CD8-positive, alpha-beta memory T cell (primary cell): ENCODE measurements at regions not wholly inside any gene's neighbourhood (a gene's known extent, or its start where the extent isn't known, plus 50 kb on each side); places are given as distances from the start of the nearest gene placed in this dataset.
A peak's percentile ranks its signal among the peaks of the same experiment; 100 is the strongest.

Source experiments
- CTCF ChIA-PET: fragments of 350-600 bp; sonication (Branson Sonifier 250); formaldehyde crosslinking; loops from one replicate; lab custom pipeline; 2021; ENCODE audit warnings: antibody characterized with exemption; lab: Charles Lee
- POLR2A ChIA-PET: fragments of 350-600 bp; sonication (Branson Sonifier 250); formaldehyde crosslinking; loops from one replicate; lab custom pipeline; 2021; ENCODE audit warnings: antibody characterized with exemption; lab: Charles Lee
- DNase-seq, 5 donors: peaks; one replicate each; pipeline versions ENCODE4 v3.0.0 to v3.0.0-alpha.2; 2020 to 2022; ENCODE audit warnings: mixed read lengths in 1 of 5
- H3K27ac ChIP-seq: one replicate; pipeline ENCODE4 v1.7.0; 2013; ENCODE audit warnings: low read depth, mild to moderate bottlenecking, low read length, moderate library complexity
- H3K27me3 ChIP-seq: 2 replicates; pipeline ENCODE4 v1.7.0; 2013; ENCODE audit warnings: low read length, mild to moderate bottlenecking; ENCODE audit not compliant: insufficient read depth, poor library complexity, severe bottlenecking
- H3K36me3 ChIP-seq: 2 replicates; pipeline ENCODE4 v1.7.0; 2013; ENCODE audit warnings: mild to moderate bottlenecking, low read length, moderate library complexity; ENCODE audit not compliant: insufficient read depth
- H3K4me1 ChIP-seq: 2 replicates; pipeline ENCODE4 v1.7.0; 2013; ENCODE audit warnings: mild to moderate bottlenecking, low read length, moderate library complexity; ENCODE audit not compliant: insufficient read depth
- H3K4me3 ChIP-seq: 2 replicates; pipeline ENCODE4 v1.7.0; 2013; ENCODE audit warnings: mild to moderate bottlenecking, low read length
- H3K9me3 ChIP-seq: 2 replicates; pipeline ENCODE4 v1.7.0; 2013; ENCODE audit warnings: mild to moderate bottlenecking, low read length
- H3K27ac Mint-ChIP-seq, 8 donors: one replicate each; pipeline ENCODE4 v1.8.0; 2020 to 2021; ENCODE audit warnings: mixed read lengths in 8 of 8, mild to moderate bottlenecking in 6 of 8, inconsistent platforms in 3 of 8, moderate library complexity in 3 of 8
- H3K27me3 Mint-ChIP-seq, 2 donors: one replicate each; pipeline ENCODE4 v1.8.0; 2020 to 2021; ENCODE audit warnings: mixed read lengths in 2 of 2, mild to moderate bottlenecking in 1 of 2, moderate library complexity in 1 of 2
- H3K36me3 Mint-ChIP-seq, 3 donors: one replicate each; pipeline ENCODE4 v1.8.0; 2020 to 2021; ENCODE audit warnings: mixed read lengths in 3 of 3, inconsistent platforms in 1 of 3, mild to moderate bottlenecking in 1 of 3
- H3K4me1 Mint-ChIP-seq, 3 donors: one replicate each; pipeline ENCODE4 v1.8.0; 2020 to 2021; ENCODE audit warnings: mixed read lengths in 3 of 3, inconsistent platforms in 1 of 3, mild to moderate bottlenecking in 1 of 3
- H3K4me3 Mint-ChIP-seq, 7 donors: one replicate each; pipeline ENCODE4 v1.8.0; 2020 to 2021; ENCODE audit warnings: mixed read lengths in 7 of 7, mild to moderate bottlenecking in 6 of 7, moderate library complexity in 4 of 7, inconsistent platforms in 2 of 7
- H3K9me3 Mint-ChIP-seq, 5 donors: one replicate each; pipeline ENCODE4 v1.8.0; 2020 to 2022; ENCODE audit warnings: mixed read lengths in 5 of 5, mild to moderate bottlenecking in 3 of 5, moderate library complexity in 2 of 5, inconsistent platforms in 1 of 5

- no peaks in the 10 kb centered on the region for H3K4me1 ChIP-seq
- POLR2A ChIA-PET = no interaction called here
- Mint-ChIP-seq H3K9me3 (peaks cover 20 to 53% (median 24%) of the 10 kb centered on the region in 5 donors), H3K36me3 (peaks cover 0 to 1% (median 0%) of the 10 kb centered on the region in 3 donors), H3K4me1 (no peaks in the 10 kb centered on the region), H3K27ac (no peak overlapping the region), H3K27me3 (no peaks in the 10 kb centered on the region), H3K4me3 (no peak overlapping the region)
- peaks cover 3% of the 10 kb centered on the region for H3K9me3 ChIP-seq
- no peak for DNase-seq
- H3K27ac ChIP-seq = no peak overlapping the region
- H3K27me3 ChIP-seq = no peaks in the 10 kb centered on the region
- CTCF ChIA-PET = no interaction called here
- no peaks in the 10 kb centered on the region for H3K36me3 ChIP-seq
- no peak overlapping the region for H3K4me3 ChIP-seq
Measured at GRCh38 chr9:24765025-24765756, 219.5 kb upstream of the IZUMO3 start.

GRCh38 chr9:24738421-24738961 is 192.8 kb upstream of the IZUMO3 start:
- H3K4me3 ChIP-seq = no peak overlapping the region
- H3K4me1 ChIP-seq = no peaks in the 10 kb centered on the region
- H3K27ac Mint-ChIP-seq = no peak overlapping the region
- no peaks in the 10 kb centered on the region for H3K9me3 ChIP-seq
- no peaks in the 10 kb centered on the region for H3K36me3 ChIP-seq
- peaks cover 9 to 29% (median 21%) of the 10 kb centered on the region in 5 donors for H3K9me3 Mint-ChIP-seq
- no peaks in the 10 kb centered on the region for H3K27me3 Mint-ChIP-seq
- POLR2A ChIA-PET = no interaction called here
- DNase-seq = no peak
- CTCF ChIA-PET = no interaction called here
- no peak overlapping the region for H3K4me3 Mint-ChIP-seq
- H3K27ac ChIP-seq = no peak overlapping the region
- H3K4me1 Mint-ChIP-seq = no peaks in the 10 kb centered on the region
- H3K36me3 Mint-ChIP-seq = no peaks in the 10 kb centered on the region
- no peaks in the 10 kb centered on the region for H3K27me3 ChIP-seq

DNA sequence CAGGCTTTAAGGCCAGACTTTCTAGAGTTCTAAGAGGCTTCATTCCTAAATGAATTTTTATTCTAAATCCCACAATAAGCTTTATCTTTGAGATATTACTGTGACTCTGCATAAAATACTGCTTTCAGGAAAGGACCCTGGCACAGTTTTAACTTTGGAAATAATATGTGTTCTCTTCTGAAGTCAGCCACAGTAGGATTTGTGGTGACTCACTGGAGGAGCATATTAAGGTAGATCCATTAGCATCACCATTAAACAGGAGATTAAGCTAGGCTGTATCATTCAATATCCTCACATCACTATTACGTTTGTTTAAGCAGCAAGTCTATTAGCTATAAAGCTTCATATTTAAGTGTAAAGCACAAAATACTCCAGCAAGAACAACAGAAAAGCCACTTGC is 186.1 kb upstream of the IZUMO3 start:
- peaks cover 7 to 39% (median 16%) of the 10 kb centered on the region in 5 donors for H3K9me3 Mint-ChIP-seq
- no peak overlapping the region for H3K27ac Mint-ChIP-seq
- DNase-seq = no peak
- Histone ChIP-seq H3K27me3 (no peaks in the 10 kb centered on the region), H3K9me3 (no peaks in the 10 kb centered on the region), H3K4me3 (no peak overlapping the region), H3K27ac (no peak overlapping the region), H3K36me3 (no peaks in the 10 kb centered on the region), H3K4me1 (no peaks in the 10 kb centered on the region)
- H3K36me3 Mint-ChIP-seq = no peaks in the 10 kb centered on the region
- no peak overlapping the region for H3K4me3 Mint-ChIP-seq
- no peaks in the 10 kb centered on the region for H3K27me3 Mint-ChIP-seq
- POLR2A ChIA-PET = no interaction called here
- CTCF ChIA-PET = no interaction called here
- H3K4me1 Mint-ChIP-seq = no peaks in the 10 kb centered on the region

DNA sequence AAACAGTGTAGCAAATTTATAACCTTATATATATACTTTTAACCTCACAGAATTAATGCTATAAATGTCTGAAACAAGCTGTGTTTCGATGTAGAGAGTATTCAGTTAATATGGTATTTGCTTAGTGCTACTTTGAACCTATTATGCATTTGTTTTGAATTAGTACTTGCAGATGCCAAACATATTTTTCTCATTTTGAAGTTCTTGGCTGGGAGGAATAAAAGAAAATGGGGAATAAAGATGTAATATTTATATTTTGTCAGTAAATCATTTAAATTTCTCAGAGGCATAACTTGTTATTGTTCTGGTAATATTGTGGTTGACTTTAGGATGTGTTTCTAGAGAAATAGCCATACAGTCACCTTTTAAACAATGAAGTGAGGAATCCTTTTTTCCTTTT is 175.9 kb upstream of the IZUMO3 start:
- no peak overlapping the region for H3K27ac ChIP-seq

DNA sequence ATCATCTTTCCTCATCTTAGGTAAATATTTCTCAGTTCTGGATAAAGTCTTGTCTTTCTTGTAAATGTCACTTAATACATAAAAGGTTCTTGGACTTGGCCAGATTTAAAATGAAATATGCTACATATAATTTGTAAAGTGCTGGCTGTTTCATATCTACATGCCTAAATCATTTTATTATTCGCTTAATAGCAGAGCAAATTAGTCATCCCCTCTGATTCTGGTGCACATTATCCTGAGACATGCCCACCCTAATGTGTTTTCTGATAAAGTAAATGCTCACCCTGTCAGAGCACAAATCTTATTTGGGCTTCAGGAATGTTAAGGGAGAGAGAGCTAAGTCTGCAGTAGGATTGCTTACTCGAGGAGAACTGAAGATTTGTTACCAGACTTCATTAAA is 166.5 kb upstream of the IZUMO3 start:
- Mint-ChIP-seq H3K4me1 (no peaks in the 10 kb centered on the region), H3K4me3 (no peak overlapping the region), H3K36me3 (no peaks in the 10 kb centered on the region), H3K9me3 (peaks cover 4 to 21% (median 13%) of the 10 kb centered on the region in 5 donors), H3K27me3 (no peaks in the 10 kb centered on the region), H3K27ac (no peak overlapping the region)
- ChIA-PET POLR2A (no interaction called here), CTCF (no interaction called here)
- Histone ChIP-seq H3K27ac (no peak overlapping the region), H3K36me3 (no peaks in the 10 kb centered on the region), H3K9me3 (no peaks in the 10 kb centered on the region), H3K4me3 (no peak overlapping the region), H3K27me3 (no peaks in the 10 kb centered on the region), H3K4me1 (no peaks in the 10 kb centered on the region)
- DNase-seq = no peak

More for the DNA sequence above, 175.9 kb upstream of the IZUMO3 start:
- H3K4me3 Mint-ChIP-seq = no peak overlapping the region
- peaks cover 0 to 2% (median 0%) of the 10 kb centered on the region in 3 donors for H3K36me3 Mint-ChIP-seq
- Histone ChIP-seq H3K4me1 (no peaks in the 10 kb centered on the region), H3K9me3 (no peaks in the 10 kb centered on the region), H3K4me3 (no peak overlapping the region), H3K27me3 (no peaks in the 10 kb centered on the region), H3K36me3 (no peaks in the 10 kb centered on the region)
- H3K27ac Mint-ChIP-seq = no peak overlapping the region
- ChIA-PET CTCF (no interaction called here), POLR2A (no interaction called here)
- no peak for DNase-seq
- no peaks in the 10 kb centered on the region for H3K4me1 Mint-ChIP-seq
- H3K27me3 Mint-ChIP-seq = peaks cover 0 to 1% of the 10 kb centered on the region in 2 donors
- peaks cover 7 to 21% (median 11%) of the 10 kb centered on the region in 5 donors for H3K9me3 Mint-ChIP-seq

GRCh38 chr9:24708814-24709213 is 163.1 kb upstream of the IZUMO3 start:
- Mint-ChIP-seq H3K9me3 (peaks cover 5 to 24% (median 15%) of the 10 kb centered on the region in 5 donors), H3K27me3 (no peaks in the 10 kb centered on the region), H3K27ac (no peak overlapping the region), H3K4me1 (no peaks in the 10 kb centered on the region), H3K4me3 (no peak overlapping the region), H3K36me3 (no peaks in the 10 kb centered on the region)
- Histone ChIP-seq H3K4me3 (no peak overlapping the region), H3K36me3 (no peaks in the 10 kb centered on the region), H3K4me1 (no peaks in the 10 kb centered on the region), H3K27ac (no peak overlapping the region), H3K9me3 (no peaks in the 10 kb centered on the region), H3K27me3 (no peaks in the 10 kb centered on the region)
- POLR2A ChIA-PET = no interaction called here
- CTCF ChIA-PET = no interaction called here
- no peak for DNase-seq

DNA sequence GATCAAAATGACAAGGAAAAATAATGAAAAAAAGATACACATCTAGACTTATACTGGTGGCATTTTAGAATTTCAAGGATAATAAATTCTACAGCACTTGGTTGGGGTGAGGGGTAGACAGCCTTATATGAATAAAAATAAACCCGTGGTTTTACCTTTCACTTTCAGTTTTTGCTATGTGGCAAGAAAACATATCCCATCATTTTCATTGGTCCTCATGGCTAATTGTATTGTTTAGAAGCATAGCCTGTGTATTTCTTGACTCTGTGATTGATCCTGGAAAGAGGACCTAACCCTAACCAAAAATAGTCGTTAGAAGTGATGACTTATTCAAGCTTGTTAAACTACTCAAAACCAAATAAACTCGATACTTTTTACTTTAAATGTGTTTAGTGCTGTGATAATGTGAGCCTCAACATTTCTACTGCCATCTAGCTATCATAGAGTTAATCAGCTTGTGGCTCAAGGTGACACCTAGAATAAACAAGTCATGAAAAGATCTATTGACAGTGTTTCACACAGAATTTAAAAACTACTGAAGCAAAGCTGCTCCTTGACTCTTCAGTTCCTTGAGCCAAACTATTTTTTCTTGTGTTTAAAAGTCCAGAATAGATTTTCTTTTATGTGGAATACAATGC is 153.3 kb upstream of the IZUMO3 start:
- Histone ChIP-seq H3K4me3 (no peak overlapping the region), H3K9me3 (no peaks in the 10 kb centered on the region), H3K4me1 (no peaks in the 10 kb centered on the region), H3K27ac (no peak overlapping the region), H3K27me3 (no peaks in the 10 kb centered on the region), H3K36me3 (no peaks in the 10 kb centered on the region)
- ChIA-PET CTCF (no interaction called here), POLR2A (no interaction called here)
- peaks cover 0 to 2% (median 0%) of the 10 kb centered on the region in 3 donors for H3K36me3 Mint-ChIP-seq
- peak overlapping the region in 1 of 7 donors; percentile 4 for H3K4me3 Mint-ChIP-seq
- DNase-seq = no peak
- H3K4me1 Mint-ChIP-seq = peaks cover 0 to 4% (median 0%) of the 10 kb centered on the region in 3 donors
- no peak overlapping the region for H3K27ac Mint-ChIP-seq
- no peaks in the 10 kb centered on the region for H3K27me3 Mint-ChIP-seq
- H3K9me3 Mint-ChIP-seq = peaks cover 11 to 33% (median 20%) of the 10 kb centered on the region in 5 donors

DNA sequence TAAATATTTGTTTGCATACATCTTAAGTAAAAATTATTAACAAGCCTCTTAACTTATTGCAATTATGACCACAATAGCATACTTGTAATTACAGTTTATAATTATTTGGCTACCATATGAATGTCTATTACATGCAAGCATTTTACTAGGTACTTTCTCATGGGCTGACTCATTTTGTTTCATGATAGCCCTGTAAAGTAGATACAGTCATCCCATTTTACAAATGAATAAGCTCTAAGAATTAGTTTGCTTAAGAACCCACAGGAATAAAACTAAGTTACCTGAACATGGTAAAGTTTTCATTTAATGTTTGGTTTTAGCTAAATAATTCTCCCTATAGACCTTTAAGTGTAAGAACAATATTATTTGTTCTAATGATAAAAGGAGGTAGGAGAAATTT is 126.6 kb upstream of the IZUMO3 start:
- H3K27me3 Mint-ChIP-seq = no peaks in the 10 kb centered on the region
- H3K27ac Mint-ChIP-seq = no peak overlapping the region
- H3K4me3 ChIP-seq = no peak overlapping the region
- H3K36me3 ChIP-seq = no peaks in the 10 kb centered on the region
- peaks cover 8 to 39% (median 26%) of the 10 kb centered on the region in 5 donors for H3K9me3 Mint-ChIP-seq
- no peak overlapping the region for H3K4me3 Mint-ChIP-seq
- no peaks in the 10 kb centered on the region for H3K4me1 ChIP-seq
- CTCF ChIA-PET = no interaction called here
- no peaks in the 10 kb centered on the region for H3K27me3 ChIP-seq
- POLR2A ChIA-PET = no interaction called here
- no peak for DNase-seq
- H3K4me1 Mint-ChIP-seq = no peaks in the 10 kb centered on the region
- H3K9me3 ChIP-seq = peaks cover 4% of the 10 kb centered on the region
- H3K36me3 Mint-ChIP-seq = no peaks in the 10 kb centered on the region
- no peak overlapping the region for H3K27ac ChIP-seq
